CD4-positive, CD25-positive, alpha-beta regulatory T cell (primary cell): ENCODE measurements at regions not wholly inside any gene's neighbourhood (a gene's known extent, or its start where the extent isn't known, plus 50 kb on each side); places are given as distances from the start of the nearest gene placed in this dataset.

ENCODE experiments used
- ATAC-seq, 2 donors: fragments of 150-1000 bp; cut with Tn5 transposase; one replicate each; pipeline ENCODE4 v1.10.0; 2021; ENCODE audit warnings: low read depth in 2 of 2, moderate number of reproducible peaks in 2 of 2, moderate library complexity in 1 of 2
- DNase-seq, 3 donors: peaks; one replicate each; pipeline versions ENCODE4 v3.0.0 to v3.0.0-alpha.2; 2012 to 2022; ENCODE audit warnings: mixed read lengths in 1 of 3
- H3K27ac ChIP-seq: one replicate; pipeline ENCODE4 v1.7.0; 2013; ENCODE audit warnings: mild to moderate bottlenecking, low read length; ENCODE audit not compliant: insufficient read depth, poor library complexity, severe bottlenecking
- H3K27me3 ChIP-seq: one replicate; pipeline ENCODE4 v1.7.0; 2013; ENCODE audit warnings: low read length; ENCODE audit not compliant: control insufficient read depth, insufficient read depth
- H3K36me3 ChIP-seq: one replicate; pipeline ENCODE4 v1.7.0; 2013; ENCODE audit warnings: mild to moderate bottlenecking, low read length, moderate library complexity; ENCODE audit not compliant: control insufficient read depth, insufficient read depth
- H3K4me1 ChIP-seq: 2 replicates; pipeline ENCODE4 v1.7.0; 2013; ENCODE audit warnings: mild to moderate bottlenecking, low read length; ENCODE audit not compliant: insufficient read depth, control insufficient read depth, poor library complexity, severe bottlenecking
- H3K4me3 ChIP-seq: one replicate; pipeline ENCODE4 v1.7.0; 2013; ENCODE audit warnings: low read depth, mild to moderate bottlenecking, low read length, moderate library complexity
- H3K9me3 ChIP-seq, 2 experiments: 1 replicate in 1 of 2; 2 replicates in 1 of 2; pipeline ENCODE4 v1.7.0; 2013; ENCODE audit warnings: low read length in 2 of 2, mild to moderate bottlenecking in 1 of 2, moderate library complexity in 1 of 2; ENCODE audit not compliant: control insufficient read depth in 2 of 2
- H3K27ac Mint-ChIP-seq, 3 donors: one replicate each; pipeline ENCODE4 v1.8.0; 2020 to 2022; ENCODE audit warnings: mild to moderate bottlenecking in 3 of 3, mixed read lengths in 3 of 3, moderate library complexity in 2 of 3
- H3K27me3 Mint-ChIP-seq: one replicate; pipeline ENCODE4 v1.8.0; 2022; ENCODE audit warnings: mild to moderate bottlenecking, mixed read lengths
- H3K36me3 Mint-ChIP-seq: one replicate; pipeline ENCODE4 v1.8.0; 2020; ENCODE audit warnings: mixed read lengths
- H3K4me1 Mint-ChIP-seq, 4 donors: one replicate each; pipeline ENCODE4 v1.8.0; 2020 to 2022; ENCODE audit warnings: mixed read lengths in 4 of 4, mild to moderate bottlenecking in 1 of 4
- H3K4me3 Mint-ChIP-seq, 4 donors: one replicate each; pipeline ENCODE4 v1.8.0; 2020 to 2022; ENCODE audit warnings: mild to moderate bottlenecking in 4 of 4, mixed read lengths in 4 of 4, moderate library complexity in 3 of 4
- H3K9me3 Mint-ChIP-seq, 7 donors: one replicate each; pipeline ENCODE4 v1.8.0; 2020 to 2022; ENCODE audit warnings: mixed read lengths in 7 of 7, mild to moderate bottlenecking in 3 of 7, moderate library complexity in 2 of 7

DNA sequence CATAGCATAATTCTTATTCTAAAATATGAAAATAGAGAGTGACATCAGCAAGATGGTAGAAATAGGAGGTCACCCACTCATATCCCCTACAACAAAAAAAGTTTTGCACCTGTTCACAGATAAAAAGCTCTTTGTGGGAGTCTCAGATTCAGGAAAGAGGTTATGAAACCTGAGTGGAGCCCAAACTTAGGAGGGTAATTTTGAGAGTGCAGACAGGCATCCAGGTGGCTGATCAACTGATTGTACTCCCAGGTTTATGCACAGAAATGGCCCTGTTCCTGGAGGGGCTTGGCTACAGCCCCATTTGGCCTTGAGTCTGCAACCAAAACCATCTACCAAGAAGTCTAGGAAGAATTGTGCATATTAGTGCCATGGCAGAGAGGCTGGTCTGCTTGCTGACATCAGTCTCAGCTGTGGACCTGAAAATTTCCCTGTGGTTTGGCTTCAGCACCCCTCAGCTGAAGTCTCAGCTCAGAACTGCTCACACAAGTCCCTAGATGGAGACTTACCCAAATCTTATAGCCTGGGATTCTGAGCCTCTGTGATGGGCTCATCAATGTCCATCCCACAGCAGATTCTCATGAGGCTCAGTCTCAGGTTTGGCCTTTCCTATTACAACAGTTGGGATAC lies 291.6 kb downstream of the IL20RB start:
- Mint-ChIP-seq H3K9me3 (peaks cover 0 to 9% (median 6%) of the 10 kb centered on the region in 7 donors), H3K4me3 (no peak overlapping the region), H3K4me1 (no peaks in the 10 kb centered on the region), H3K27ac (no peak overlapping the region), H3K27me3 (peaks cover 5% of the 10 kb centered on the region), H3K36me3 (no peaks in the 10 kb centered on the region)
- Histone ChIP-seq H3K4me3 (no peak overlapping the region), H3K36me3 (no peaks in the 10 kb centered on the region), H3K27me3 (no peaks in the 10 kb centered on the region), H3K27ac (no peak overlapping the region), H3K4me1 (no peaks in the 10 kb centered on the region), H3K9me3 (no peaks in the 10 kb centered on the region)
- DNase-seq (no peak), ATAC-seq (no peak)

DNA sequence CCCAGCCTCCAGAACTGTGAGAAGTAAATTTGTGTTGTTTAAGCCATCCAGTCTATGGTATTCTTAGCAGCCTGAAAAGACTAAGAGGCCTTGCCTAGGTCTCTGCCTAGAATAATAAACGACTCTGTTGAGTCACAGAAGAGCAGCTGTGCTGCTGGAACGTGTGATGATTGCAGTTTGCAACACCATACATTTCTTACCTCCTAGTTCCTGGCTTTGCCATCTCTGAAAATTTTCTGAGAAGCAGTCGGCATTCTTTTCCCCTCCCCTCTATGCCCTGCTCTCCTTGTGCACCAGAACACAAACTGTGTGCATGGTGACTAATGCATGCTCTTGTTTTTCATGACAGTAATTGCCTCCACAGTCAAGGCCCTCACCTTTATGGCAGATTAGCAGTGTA lies 301.3 kb downstream of the IL20RB start:
- H3K9me3 ChIP-seq = no peaks in the 10 kb centered on the region
- Mint-ChIP-seq H3K4me1 (no peaks in the 10 kb centered on the region), H3K36me3 (no peaks in the 10 kb centered on the region), H3K4me3 (no peak overlapping the region), H3K27ac (no peak overlapping the region), H3K9me3 (peaks cover 0 to 9% (median 1%) of the 10 kb centered on the region in 7 donors), H3K27me3 (no peaks in the 10 kb centered on the region)
- ATAC-seq (no peak), DNase-seq (no peak)
- no peak overlapping the region for H3K4me3 ChIP-seq
- H3K27me3 ChIP-seq = no peaks in the 10 kb centered on the region
- H3K4me1 ChIP-seq = no peaks in the 10 kb centered on the region
- no peak overlapping the region for H3K27ac ChIP-seq
- no peaks in the 10 kb centered on the region for H3K36me3 ChIP-seq

DNA sequence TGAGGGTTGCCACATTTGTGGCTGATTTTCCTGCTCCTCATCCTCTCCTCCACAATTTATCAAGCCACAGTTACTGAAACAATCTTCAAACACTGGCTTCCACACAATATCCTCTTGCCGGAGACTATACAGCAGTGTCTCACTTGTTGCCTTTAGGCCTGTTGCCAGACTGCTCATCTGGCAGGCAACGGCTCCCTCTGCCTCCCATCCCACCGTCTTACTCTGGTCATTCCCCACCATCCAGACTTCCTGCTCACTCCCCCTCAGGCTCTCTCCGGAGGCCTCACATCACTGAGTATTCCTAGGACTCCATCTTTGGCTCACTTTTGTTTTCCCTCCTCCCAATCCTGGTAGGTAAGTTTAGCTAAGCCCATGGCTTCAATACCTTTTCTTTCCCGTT lies 301.9 kb downstream of the IL20RB start:
- H3K4me1 Mint-ChIP-seq = no peaks in the 10 kb centered on the region
- Histone ChIP-seq H3K27me3 (no peaks in the 10 kb centered on the region), H3K4me1 (no peaks in the 10 kb centered on the region), H3K4me3 (no peak overlapping the region), H3K27ac (no peak overlapping the region), H3K36me3 (no peaks in the 10 kb centered on the region), H3K9me3 (no peaks in the 10 kb centered on the region)
- ATAC-seq (no peak), DNase-seq (no peak)
- no peaks in the 10 kb centered on the region for H3K27me3 Mint-ChIP-seq
- H3K36me3 Mint-ChIP-seq = no peaks in the 10 kb centered on the region
- H3K27ac Mint-ChIP-seq = no peak overlapping the region
- H3K4me3 Mint-ChIP-seq = no peak overlapping the region
- H3K9me3 Mint-ChIP-seq = peaks cover 0 to 5% (median 0%) of the 10 kb centered on the region in 7 donors

DNA sequence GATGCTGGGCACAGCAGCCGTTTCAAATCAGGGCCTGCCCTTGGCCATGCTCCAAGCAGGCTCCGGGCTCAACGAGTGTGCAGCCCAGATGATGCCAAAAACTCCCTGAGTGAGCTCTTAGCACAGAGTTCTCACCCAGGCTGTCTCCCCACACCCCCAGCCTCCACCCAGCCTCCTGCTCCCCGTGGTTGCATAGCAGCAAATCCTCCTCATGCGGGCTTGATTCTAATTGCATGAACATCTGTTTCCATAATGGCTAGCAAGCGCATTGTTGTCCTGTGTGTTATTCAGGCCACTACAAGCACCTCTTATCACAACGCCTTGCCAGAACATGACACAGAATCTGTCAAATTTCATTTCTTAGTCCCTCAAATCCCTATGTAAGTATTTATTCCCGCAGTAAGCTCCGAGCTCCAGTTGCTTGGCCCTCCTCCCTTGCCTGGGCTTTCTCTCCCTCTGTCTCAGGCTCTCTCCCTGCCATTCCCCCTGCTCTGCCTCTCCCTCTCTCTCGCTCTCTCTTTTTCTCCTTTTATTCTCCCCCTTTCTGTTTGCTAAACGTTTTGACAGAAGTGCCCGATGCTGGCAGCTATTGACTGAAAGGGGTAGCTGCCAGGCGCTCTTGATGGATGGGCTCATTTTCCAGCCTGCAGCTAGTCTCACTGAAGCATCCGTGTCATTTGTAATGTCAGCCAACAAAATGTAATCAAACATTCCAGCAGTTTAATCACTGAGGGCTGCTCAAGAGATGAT lies 306.5 kb downstream of the IL20RB start:
- ATAC-seq = no peak
- no peaks in the 10 kb centered on the region for H3K4me1 Mint-ChIP-seq
- H3K4me1 ChIP-seq = no peaks in the 10 kb centered on the region

DNA sequence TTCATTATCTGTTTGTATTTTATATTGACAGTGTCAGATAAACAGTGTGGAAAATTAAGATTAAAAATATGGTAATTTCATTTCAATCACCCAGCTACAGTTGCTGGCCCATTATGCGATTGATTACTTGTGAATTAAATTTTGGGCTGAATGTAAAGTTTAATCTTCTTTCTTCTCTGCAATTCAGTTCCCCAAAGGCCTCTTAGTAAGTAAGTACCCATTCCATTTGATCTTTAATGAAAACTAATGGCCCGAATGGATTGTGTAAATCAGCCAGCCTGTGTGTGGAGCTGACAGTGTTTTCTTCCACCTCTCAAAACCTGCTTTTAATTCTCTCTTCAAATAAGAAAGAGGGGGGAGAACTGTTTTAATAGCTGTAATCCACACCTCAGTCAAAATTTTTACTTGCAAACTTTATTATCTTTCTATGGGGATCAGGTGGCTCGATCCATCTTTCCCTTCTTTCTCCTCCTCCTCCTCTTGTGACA lies 307.1 kb downstream of the IL20RB start:
- Mint-ChIP-seq H3K27ac (no peak overlapping the region), H3K27me3 (peaks cover 6% of the 10 kb centered on the region), H3K4me3 (no peak overlapping the region), H3K36me3 (no peaks in the 10 kb centered on the region), H3K4me1 (no peaks in the 10 kb centered on the region), H3K9me3 (peaks cover 0 to 3% (median 1%) of the 10 kb centered on the region in 7 donors)
- H3K4me3 ChIP-seq = no peak overlapping the region
- H3K27me3 ChIP-seq = no peaks in the 10 kb centered on the region
- ATAC-seq = no peak
- no peaks in the 10 kb centered on the region for H3K9me3 ChIP-seq
- no peaks in the 10 kb centered on the region for H3K4me1 ChIP-seq
- DNase-seq = no peak
- H3K36me3 ChIP-seq = no peaks in the 10 kb centered on the region
- no peak overlapping the region for H3K27ac ChIP-seq

More for the DNA sequence above, 306.5 kb downstream of the IL20RB start:
- no peaks in the 10 kb centered on the region for H3K36me3 Mint-ChIP-seq
- peaks cover 6% of the 10 kb centered on the region for H3K27me3 Mint-ChIP-seq
- Histone ChIP-seq H3K4me3 (no peak overlapping the region), H3K9me3 (no peaks in the 10 kb centered on the region), H3K27ac (no peak overlapping the region), H3K27me3 (no peaks in the 10 kb centered on the region), H3K36me3 (no peaks in the 10 kb centered on the region)
- no peak overlapping the region for H3K27ac Mint-ChIP-seq
- peaks cover 0 to 5% (median 1%) of the 10 kb centered on the region in 7 donors for H3K9me3 Mint-ChIP-seq
- DNase-seq = no peak
- H3K4me3 Mint-ChIP-seq = no peak overlapping the region

DNA sequence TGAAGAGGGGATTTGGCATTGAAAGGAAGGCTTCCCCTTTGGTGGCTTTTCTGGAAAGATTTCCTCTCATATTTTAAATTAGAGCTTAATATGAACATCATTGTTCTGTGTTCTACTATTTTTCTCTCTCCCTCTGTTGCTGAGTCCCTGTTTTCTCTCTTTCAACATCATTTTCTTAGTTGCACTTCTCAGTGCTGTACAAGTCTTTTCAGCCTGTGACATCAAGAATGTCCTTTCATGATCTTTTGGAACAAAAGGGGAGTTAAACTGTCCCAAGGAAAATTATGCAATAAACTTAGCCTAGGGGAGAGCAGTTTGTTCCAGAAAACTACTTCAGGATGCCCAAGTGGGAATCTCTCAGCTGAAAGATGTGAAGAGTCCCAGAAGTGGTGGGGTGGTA lies 325.1 kb downstream of the IL20RB start:
- no peaks in the 10 kb centered on the region for H3K36me3 Mint-ChIP-seq
- no peaks in the 10 kb centered on the region for H3K27me3 Mint-ChIP-seq
- no peak for DNase-seq
- no peak overlapping the region for H3K4me3 Mint-ChIP-seq
- H3K27ac Mint-ChIP-seq = no peak overlapping the region
- no peak for ATAC-seq
- no peaks in the 10 kb centered on the region for H3K9me3 ChIP-seq
- H3K4me1 ChIP-seq = no peaks in the 10 kb centered on the region
- no peaks in the 10 kb centered on the region for H3K36me3 ChIP-seq
- H3K27ac ChIP-seq = no peak overlapping the region
- H3K4me3 ChIP-seq = no peak overlapping the region
- H3K9me3 Mint-ChIP-seq = peaks cover 0 to 6% (median 0%) of the 10 kb centered on the region in 7 donors
- no peaks in the 10 kb centered on the region for H3K4me1 Mint-ChIP-seq
- H3K27me3 ChIP-seq = no peaks in the 10 kb centered on the region

DNA sequence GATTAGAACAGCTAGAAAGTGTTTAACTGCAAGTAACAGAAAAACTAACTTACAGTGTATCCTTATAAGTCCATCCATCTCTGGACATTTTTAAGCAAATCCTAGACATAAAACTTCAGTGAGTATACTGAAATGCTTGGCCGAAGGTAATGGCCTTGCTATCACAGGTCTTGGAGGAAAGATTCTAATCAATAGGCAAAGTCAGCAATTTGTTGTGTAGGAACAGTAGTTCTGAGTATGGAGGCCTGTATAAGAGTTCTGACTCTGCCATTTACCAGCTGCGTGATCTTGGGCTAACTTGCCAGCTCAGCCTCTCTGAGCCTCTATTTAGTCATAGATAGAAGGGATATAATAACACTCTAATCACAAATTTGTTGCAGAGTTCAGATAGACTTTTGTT lies 328.1 kb downstream of the IL20RB start:
- no peaks in the 10 kb centered on the region for H3K36me3 ChIP-seq
- no peaks in the 10 kb centered on the region for H3K4me1 ChIP-seq
- Mint-ChIP-seq H3K4me1 (no peaks in the 10 kb centered on the region), H3K9me3 (peaks cover 0 to 5% (median 0%) of the 10 kb centered on the region in 7 donors), H3K27me3 (no peaks in the 10 kb centered on the region), H3K4me3 (no peak overlapping the region), H3K27ac (no peak overlapping the region), H3K36me3 (no peaks in the 10 kb centered on the region)
- DNase-seq (no peak), ATAC-seq (no peak)
- no peak overlapping the region for H3K4me3 ChIP-seq
- no peak overlapping the region for H3K27ac ChIP-seq
- no peaks in the 10 kb centered on the region for H3K9me3 ChIP-seq
- no peaks in the 10 kb centered on the region for H3K27me3 ChIP-seq

DNA sequence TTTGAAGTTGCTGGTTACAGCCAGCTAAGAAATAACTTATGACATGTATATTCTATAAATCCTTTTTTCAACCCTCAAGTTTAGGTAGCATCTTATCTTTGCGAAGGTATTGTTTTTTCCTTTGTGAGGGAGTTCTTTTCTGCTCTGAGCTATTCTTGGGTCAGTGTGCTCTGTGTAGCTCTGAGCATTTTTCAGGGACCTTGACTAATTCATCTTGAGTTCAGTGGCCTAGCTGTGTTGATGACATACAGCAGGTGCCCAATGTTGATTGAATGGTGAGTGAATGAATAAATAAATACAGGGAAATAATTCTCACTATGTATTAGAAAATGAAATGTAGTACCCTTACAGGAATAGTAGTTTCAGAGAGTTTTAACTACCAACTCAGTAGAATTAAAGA lies 335.3 kb downstream of the IL20RB start:
- Histone ChIP-seq H3K9me3 (no peaks in the 10 kb centered on the region), H3K4me3 (no peak overlapping the region), H3K36me3 (no peaks in the 10 kb centered on the region), H3K27ac (no peak overlapping the region), H3K4me1 (no peaks in the 10 kb centered on the region), H3K27me3 (peaks cover 3% of the 10 kb centered on the region)
- no peak for ATAC-seq
- no peaks in the 10 kb centered on the region for H3K4me1 Mint-ChIP-seq
- DNase-seq = no peak
- H3K9me3 Mint-ChIP-seq = peaks cover 0 to 5% (median 0%) of the 10 kb centered on the region in 7 donors
- no peak overlapping the region for H3K27ac Mint-ChIP-seq
- no peaks in the 10 kb centered on the region for H3K27me3 Mint-ChIP-seq
- no peak overlapping the region for H3K4me3 Mint-ChIP-seq
- H3K36me3 Mint-ChIP-seq = no peaks in the 10 kb centered on the region
